Mammary epithelial cell (primary cell): ENCODE measurements at regions not wholly inside any gene's neighbourhood (a gene's known extent, or its start where the extent isn't known, plus 50 kb on each side); places are given as distances from the start of the nearest gene placed in this dataset.

Experiments used
- EZH2 ChIP-seq: IDR thresholded peaks from 2 replicates; pipeline ENCODE4 v1.6.1; 2012; ENCODE audit warnings: low read length, inconsistent platforms, borderline replicate concordance
- TF ChIP-seq, protein P1 (sequence below), 2 donors: IDR thresholded peaks in 1 of 2; conservative IDR thresholded peaks in 1 of 2; 2 replicates each; pipeline ENCODE4 v1.5.1; 2011 to 2012; ENCODE audit warnings: inconsistent platforms in 2 of 2, low read length in 2 of 2, mild to moderate bottlenecking in 2 of 2, control low read depth in 1 of 2, low read depth in 1 of 2; ENCODE audit not compliant: insufficient read depth in 1 of 2; ENCODE audit errors: extremely low read depth in 1 of 2

- TF ChIP-seq, protein P1, sequence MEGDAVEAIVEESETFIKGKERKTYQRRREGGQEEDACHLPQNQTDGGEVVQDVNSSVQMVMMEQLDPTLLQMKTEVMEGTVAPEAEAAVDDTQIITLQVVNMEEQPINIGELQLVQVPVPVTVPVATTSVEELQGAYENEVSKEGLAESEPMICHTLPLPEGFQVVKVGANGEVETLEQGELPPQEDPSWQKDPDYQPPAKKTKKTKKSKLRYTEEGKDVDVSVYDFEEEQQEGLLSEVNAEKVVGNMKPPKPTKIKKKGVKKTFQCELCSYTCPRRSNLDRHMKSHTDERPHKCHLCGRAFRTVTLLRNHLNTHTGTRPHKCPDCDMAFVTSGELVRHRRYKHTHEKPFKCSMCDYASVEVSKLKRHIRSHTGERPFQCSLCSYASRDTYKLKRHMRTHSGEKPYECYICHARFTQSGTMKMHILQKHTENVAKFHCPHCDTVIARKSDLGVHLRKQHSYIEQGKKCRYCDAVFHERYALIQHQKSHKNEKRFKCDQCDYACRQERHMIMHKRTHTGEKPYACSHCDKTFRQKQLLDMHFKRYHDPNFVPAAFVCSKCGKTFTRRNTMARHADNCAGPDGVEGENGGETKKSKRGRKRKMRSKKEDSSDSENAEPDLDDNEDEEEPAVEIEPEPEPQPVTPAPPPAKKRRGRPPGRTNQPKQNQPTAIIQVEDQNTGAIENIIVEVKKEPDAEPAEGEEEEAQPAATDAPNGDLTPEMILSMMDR (conservative IDR thresholded peaks at IDR 0.05 in 1 of 2, IDR thresholded peaks at IDR 0.05 in 1 of 2; ENCODE audit: extremely low read depth in 1 of 2, insufficient read depth in 1 of 2, low read depth in 1 of 2, low read length in 2 of 2), result no peak
- TF ChIP-seq EZH2, result no peak
Measured at GRCh38 chr2:107242811-107243210, 356.8 kb upstream of the ST6GAL2 start.
